ENCODE measurements at regions not wholly inside any gene's neighbourhood (a gene's known extent, or its start where the extent isn't known, plus 50 kb on each side); places are given as distances from the start of the nearest gene placed in this dataset.

DNA sequence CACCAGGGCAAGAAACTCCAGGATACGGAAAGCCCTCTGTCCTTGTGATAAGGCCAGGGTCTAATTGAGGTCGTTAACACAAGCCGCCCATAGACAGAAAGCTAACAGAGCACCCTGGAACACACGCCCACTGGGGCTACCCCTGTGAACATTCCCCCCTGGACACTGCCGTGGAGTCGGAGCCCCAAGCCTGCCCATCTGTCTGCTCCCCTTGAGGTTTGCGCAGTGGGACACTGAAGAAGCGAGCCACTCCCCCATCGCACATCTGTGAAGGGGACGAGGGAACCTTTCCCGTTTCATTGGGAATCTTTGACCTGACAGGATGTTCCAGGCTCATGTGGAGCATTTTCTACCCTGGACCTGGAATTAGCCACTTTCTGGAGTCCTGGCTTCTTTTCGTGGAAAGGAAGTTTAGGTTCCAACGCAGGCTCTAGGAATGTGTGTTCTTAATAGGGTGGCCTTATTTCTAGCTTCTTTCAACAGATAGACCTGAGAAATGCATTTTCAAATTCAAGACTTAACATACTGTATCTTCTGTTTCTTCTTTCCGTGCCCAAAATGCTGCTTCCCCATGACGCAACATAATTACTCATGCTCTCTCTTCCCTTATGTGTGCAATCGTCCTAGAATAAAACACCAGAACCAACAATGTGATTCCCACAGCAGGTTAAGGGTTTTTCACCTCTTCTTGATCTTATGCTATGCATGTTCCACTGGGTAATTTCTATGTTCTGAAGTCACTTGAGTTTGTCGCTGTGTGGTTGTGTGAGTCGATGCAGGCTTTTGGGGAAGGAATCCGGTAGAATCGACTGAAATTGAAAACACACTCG is 161.1 kb downstream of the ERMARD start:
- Histone ChIP-seq H3K27ac (ENCODE audit: insufficient read depth, low read depth, low read length) (no peak overlapping the region), H3K79me2 (ENCODE audit: control insufficient read depth, insufficient read depth, low read length) (no peaks in the 10 kb centered on the region), H3K36me3 (ENCODE audit: control insufficient read depth in 2 of 2, extremely low read depth in 1 of 2, insufficient read depth in 2 of 2, low read length in 2 of 2) (no peaks in the 10 kb centered on the region), H4K20me1 (replicated peaks; ENCODE audit: control insufficient read depth, extremely low read depth, insufficient read depth, low read length) (no peaks in the 10 kb centered on the region), H2AFZ (ENCODE audit: low read depth, low read length) (no peak overlapping the region), H3K4me3 (replicated peaks in 1 of 3; ENCODE audit: insufficient read depth in 1 of 3, low read depth in 1 of 3, low read length in 3 of 3) (no peak overlapping the region), H3K27me3 (ENCODE audit: control insufficient read depth in 2 of 2, insufficient read depth in 2 of 2, low read length in 2 of 2) (peaks cover 2 to 4% of the 10 kb centered on the region in 2 experiments), H3K4me1 (ENCODE audit: control insufficient read depth, extremely low read depth, insufficient read depth, low read length) (peaks cover 12% of the 10 kb centered on the region), H3K9me3 (replicated peaks; ENCODE audit: control insufficient read depth, insufficient read depth, low read length) (no peaks in the 10 kb centered on the region), H3K9ac (replicated peaks; ENCODE audit: extremely low read depth, insufficient read depth, low read length) (no peak overlapping the region), H3K9me1 (replicated peaks; ENCODE audit: control insufficient read depth, extremely low read depth, insufficient read depth, low read length) (no peaks in the 10 kb centered on the region), H3K4me2 (ENCODE audit: insufficient read depth, low read length) (no peak overlapping the region)
- CTCF ChIA-PET = interaction anchor here (1.1 kb wide), 1 partner anchor 604 kb away, joined by 3 read pairs; no protein-coding TSS in a partner anchor
- no TSS peak for BruUV-seq (replicated peaks)
- FAIRE-seq (no peak), DNase-seq (ENCODE audit: low read depth, low spot score) (no peak)
- intact Hi-C loops (cut with micrococcal nuclease) = no loop called here
- TF ChIP-seq, protein P1, sequence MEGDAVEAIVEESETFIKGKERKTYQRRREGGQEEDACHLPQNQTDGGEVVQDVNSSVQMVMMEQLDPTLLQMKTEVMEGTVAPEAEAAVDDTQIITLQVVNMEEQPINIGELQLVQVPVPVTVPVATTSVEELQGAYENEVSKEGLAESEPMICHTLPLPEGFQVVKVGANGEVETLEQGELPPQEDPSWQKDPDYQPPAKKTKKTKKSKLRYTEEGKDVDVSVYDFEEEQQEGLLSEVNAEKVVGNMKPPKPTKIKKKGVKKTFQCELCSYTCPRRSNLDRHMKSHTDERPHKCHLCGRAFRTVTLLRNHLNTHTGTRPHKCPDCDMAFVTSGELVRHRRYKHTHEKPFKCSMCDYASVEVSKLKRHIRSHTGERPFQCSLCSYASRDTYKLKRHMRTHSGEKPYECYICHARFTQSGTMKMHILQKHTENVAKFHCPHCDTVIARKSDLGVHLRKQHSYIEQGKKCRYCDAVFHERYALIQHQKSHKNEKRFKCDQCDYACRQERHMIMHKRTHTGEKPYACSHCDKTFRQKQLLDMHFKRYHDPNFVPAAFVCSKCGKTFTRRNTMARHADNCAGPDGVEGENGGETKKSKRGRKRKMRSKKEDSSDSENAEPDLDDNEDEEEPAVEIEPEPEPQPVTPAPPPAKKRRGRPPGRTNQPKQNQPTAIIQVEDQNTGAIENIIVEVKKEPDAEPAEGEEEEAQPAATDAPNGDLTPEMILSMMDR (IDR thresholded peaks at IDR 0.05; ENCODE audit: extremely low read depth in 1 of 2, insufficient read depth in 1 of 2, low read depth in 1 of 2, low read length in 2 of 2) = no peak
- TF ChIP-seq EZH2 (IDR thresholded peaks at IDR 0.05; ENCODE audit: borderline replicate concordance, low read depth, low read length, severe bottlenecking) (no peak), MYC (IDR thresholded peaks at IDR 0.05; ENCODE audit: low read depth, low read length) (no peak), POLR2A (IDR thresholded peaks at IDR 0.05; ENCODE audit: low read depth, low read length) (no peak), FOS (IDR thresholded peaks at IDR 0.05; ENCODE audit: borderline replicate concordance, insufficient read depth, low read length) (no peak), JUN (IDR thresholded peaks at IDR 0.05; ENCODE audit: borderline replicate concordance, insufficient read depth, insufficient read length, low read depth) (no peak), POLR2AphosphoS5 (IDR thresholded peaks at IDR 0.05; ENCODE audit: insufficient read depth, low read depth, low read length) (no peak), GATA2 (IDR thresholded peaks at IDR 0.05; ENCODE audit: insufficient read depth, insufficient read length, low read depth, low read length) (no peak)
- TF ChIP-seq, protein P2, sequence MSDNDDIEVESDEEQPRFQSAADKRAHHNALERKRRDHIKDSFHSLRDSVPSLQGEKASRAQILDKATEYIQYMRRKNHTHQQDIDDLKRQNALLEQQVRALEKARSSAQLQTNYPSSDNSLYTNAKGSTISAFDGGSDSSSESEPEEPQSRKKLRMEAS (IDR thresholded peaks at IDR 0.05; ENCODE audit: insufficient read depth, insufficient read length) = no peak
- dilution Hi-C loops (cut with MboI; ENCODE audit: extremely low pct_ligation_motif_present, low sequenced_read_pairs) = no loop called here
- POLR2A ChIA-PET = no interaction called here
